IMR-90 (cell line): ENCODE measurements at regions not wholly inside any gene's neighbourhood (a gene's known extent, or its start where the extent isn't known, plus 50 kb on each side); places are given as distances from the start of the nearest gene placed in this dataset.

Experiments
- ATAC-seq: fragments of 200-7000 bp; cut with Tn5 transposase; 2 replicates; pipeline ENCODE4 v1.9.1; 2020; ENCODE audit warnings: low read depth, mild to moderate bottlenecking, moderate library complexity
- BruUV-seq: library from RNA; stranded (reverse); fragments of 400-500 nt; replicated peaks from 2 replicates; lab custom pipeline; 2021; lab: Mats Ljungman, UMichigan
- CTCF ChIA-PET: fragments of 300-600 bp; formaldehyde crosslinking; extraction: SDS; loops from one replicate; lab custom pipeline; 2021; ENCODE audit warnings: antibody characterized with exemption; lab: Yijun Ruan, JAX
- POLR2A ChIA-PET: fragments of 300-600 bp; sonication (Branson Sonifier 250); formaldehyde crosslinking; loops from one replicate; lab custom pipeline; 2022; ENCODE audit warnings: antibody characterized with exemption; ENCODE audit not compliant: unreplicated experiment; lab: Charles Lee
- DNase-seq: peaks from one replicate; pipeline ENCODE4 v3.0.0; 2013
- H2AFZ ChIP-seq: replicated peaks from 2 replicates; pipeline ENCODE3; 2013; ENCODE audit warnings: low read length, mild to moderate bottlenecking; ENCODE audit not compliant: poor library complexity
- H2AK5ac ChIP-seq: 2 replicates; pipeline ENCODE4 v1.6.1; 2013; ENCODE audit warnings: low read depth, low read length, inconsistent platforms
- H2AK9ac ChIP-seq: replicated peaks from 2 replicates; pipeline ENCODE3; 2013; ENCODE audit warnings: mild to moderate bottlenecking, low read depth, low read length, moderate library complexity; ENCODE audit not compliant: poor library complexity
- H2BK120ac ChIP-seq: 2 replicates; pipeline ENCODE4 v1.6.1; 2013; ENCODE audit warnings: low read depth, low read length, inconsistent platforms
- H2BK15ac ChIP-seq: 3 replicates; pipeline ENCODE4 v1.6.1; 2013; ENCODE audit warnings: low read depth, low read length, inconsistent platforms
- H2BK20ac ChIP-seq: 2 replicates; pipeline ENCODE4 v1.6.1; 2013; ENCODE audit warnings: low read depth, mild to moderate bottlenecking, inconsistent platforms, low read length, moderate library complexity
- H2BK5ac ChIP-seq: 2 replicates; pipeline ENCODE4 v1.6.1; 2013; ENCODE audit warnings: mild to moderate bottlenecking, low read depth, low read length, inconsistent platforms; ENCODE audit not compliant: poor library complexity, severe bottlenecking
- H3K14ac ChIP-seq: replicated peaks from 2 replicates; pipeline ENCODE4 v1.6.1; 2013; ENCODE audit warnings: low read depth, low read length, inconsistent platforms
- H3K18ac ChIP-seq: 2 replicates; pipeline ENCODE4 v1.6.1; 2013; ENCODE audit warnings: low read depth, low read length, control low read depth
- H3K23ac ChIP-seq: 2 replicates; pipeline ENCODE4 v1.6.1; 2013; ENCODE audit warnings: low read depth, low read length, inconsistent platforms
- H3K27ac ChIP-seq: 2 replicates; pipeline ENCODE4 v1.5.1; 2013; ENCODE audit warnings: mild to moderate bottlenecking, control low read depth, low read length; ENCODE audit not compliant: insufficient read depth
- H3K27me3 ChIP-seq: 2 replicates; pipeline ENCODE4 v1.6.1; 2013; ENCODE audit warnings: low read length; ENCODE audit not compliant: control insufficient read depth, insufficient read depth
- H3K36me3 ChIP-seq: 2 replicates; pipeline ENCODE4 v1.6.1; 2013; ENCODE audit warnings: low read length, mixed read lengths; ENCODE audit not compliant: control insufficient read depth, insufficient read depth
- H3K4ac ChIP-seq: 2 replicates; pipeline ENCODE4 v1.6.1; 2013; ENCODE audit warnings: low read depth, low read length, inconsistent platforms
- H3K4me1 ChIP-seq: 2 replicates; pipeline ENCODE4 v1.6.1; 2013; ENCODE audit warnings: low read length, mixed read lengths; ENCODE audit not compliant: control insufficient read depth, insufficient read depth
- H3K4me2 ChIP-seq: 2 replicates; pipeline ENCODE4 v1.6.1; 2013; ENCODE audit warnings: low read depth, mild to moderate bottlenecking, control low read depth, low read length, moderate library complexity
- H3K4me3 ChIP-seq: 2 replicates; pipeline ENCODE4 v1.5.1; 2013; ENCODE audit warnings: low read depth, mild to moderate bottlenecking, control low read depth, low read length, moderate library complexity; ENCODE audit not compliant: insufficient read depth
- H3K56ac ChIP-seq: 2 replicates; pipeline ENCODE4 v1.6.1; 2013; ENCODE audit warnings: low read length, inconsistent platforms; ENCODE audit not compliant: insufficient read depth; ENCODE audit errors: extremely low read depth
- H3K79me1 ChIP-seq, 2 experiments: 2 replicates each; pipeline ENCODE4 v1.6.1; 2013; ENCODE audit warnings: low read length in 2 of 2, inconsistent platforms in 1 of 2, low read depth in 1 of 2
- H3K9ac ChIP-seq: 2 replicates; pipeline ENCODE4 v1.6.1; 2013; ENCODE audit warnings: low read depth, low read length, control low read depth
- H3K9me1 ChIP-seq: 2 replicates; pipeline ENCODE4 v1.6.1; 2013; ENCODE audit warnings: low read length, inconsistent platforms; ENCODE audit not compliant: insufficient read depth
- H3K9me3 ChIP-seq: 2 replicates; pipeline ENCODE4 v1.6.1; 2013; ENCODE audit warnings: low read length; ENCODE audit not compliant: control insufficient read depth, insufficient read depth
- H4K20me1 ChIP-seq: 2 replicates; pipeline ENCODE4 v1.6.1; 2013; ENCODE audit warnings: low read length, inconsistent platforms; ENCODE audit not compliant: insufficient read depth
- H4K5ac ChIP-seq: 2 replicates; pipeline ENCODE4 v1.6.1; 2013; ENCODE audit warnings: mild to moderate bottlenecking, low read depth, low read length, control low read depth
- H4K8ac ChIP-seq, 2 experiments: 2 replicates each; pipeline ENCODE4 v1.6.1; 2013; ENCODE audit warnings: low read depth in 2 of 2, low read length in 2 of 2, control low read depth in 1 of 2, inconsistent platforms in 1 of 2
- H4K91ac ChIP-seq: 2 replicates; pipeline ENCODE4 v1.6.1; 2013; ENCODE audit warnings: low read depth, low read length, inconsistent platforms; ENCODE audit not compliant: insufficient read depth
- BHLHE40 ChIP-seq: fragments of 150-350 bp; IDR thresholded peaks from 2 replicates; pipeline ENCODE4 v1.6.1; 2016; ENCODE audit warnings: mild to moderate bottlenecking, low read depth, low read length
- MAZ ChIP-seq: IDR thresholded peaks from 2 replicates; pipeline ENCODE4 v1.6.1; 2012; ENCODE audit warnings: low read depth, mild to moderate bottlenecking, low read length, improper control_type of control experiment, moderate library complexity, borderline replicate concordance
- POLR2A ChIP-seq: IDR thresholded peaks from 2 replicates; pipeline ENCODE4 v1.6.1; 2012; ENCODE audit warnings: mild to moderate bottlenecking, low read depth, low read length
- RAD21 ChIP-seq: IDR thresholded peaks from 2 replicates; pipeline ENCODE4 v1.6.1; 2012; ENCODE audit warnings: low read length, improper control_type of control experiment
- WGBS, 2 experiments: methylation state at CpG; one replicate each; pipeline versions ENCODE4 v1.1.5 to v1.1.7; 2013; ENCODE audit warnings: missing lambda C conversion rate in 2 of 2; ENCODE audit not compliant: insufficient read length in 1 of 2; ENCODE audit errors: extremely low coverage in 2 of 2; 5-methylcytosine and 5-hydroxymethylcytosine counted together
- dilution Hi-C: fragments of 300-500 bp; cut with HindIII; formaldehyde crosslinking; loops from one replicate; pipeline ENCODE4 v1.14.3; 2018; ENCODE audit warnings: low sequenced_read_pairs; ENCODE audit not compliant: unreplicated experiment
- in situ Hi-C: fragments of 300-500 bp; cut with MboI; formaldehyde crosslinking; loops from 3 replicates; pipeline ENCODE4 v1.14.3; 2019; ENCODE audit warnings: low sequenced_read_pairs, inconsistent platforms, mixed read lengths
- intact Hi-C: fragments of 100-400 bp; cut with micrococcal nuclease; formaldehyde crosslinking; loops from 2 replicates; pipeline ENCODE4 v1.10.0; 2022
- TF ChIP-seq, protein P1 (sequence below): conservative IDR thresholded peaks from 2 replicates; pipeline ENCODE4 v1.5.1; 2012; ENCODE audit warnings: mild to moderate bottlenecking, low read depth, low read length, improper control_type of control experiment
- TF ChIP-seq, protein P2 (sequence below): fragments of 150-350 bp; IDR thresholded peaks from 2 replicates; pipeline ENCODE4 v1.6.1; 2016; ENCODE audit warnings: low read depth, mild to moderate bottlenecking, low read length, moderate library complexity, borderline replicate concordance

DNA sequence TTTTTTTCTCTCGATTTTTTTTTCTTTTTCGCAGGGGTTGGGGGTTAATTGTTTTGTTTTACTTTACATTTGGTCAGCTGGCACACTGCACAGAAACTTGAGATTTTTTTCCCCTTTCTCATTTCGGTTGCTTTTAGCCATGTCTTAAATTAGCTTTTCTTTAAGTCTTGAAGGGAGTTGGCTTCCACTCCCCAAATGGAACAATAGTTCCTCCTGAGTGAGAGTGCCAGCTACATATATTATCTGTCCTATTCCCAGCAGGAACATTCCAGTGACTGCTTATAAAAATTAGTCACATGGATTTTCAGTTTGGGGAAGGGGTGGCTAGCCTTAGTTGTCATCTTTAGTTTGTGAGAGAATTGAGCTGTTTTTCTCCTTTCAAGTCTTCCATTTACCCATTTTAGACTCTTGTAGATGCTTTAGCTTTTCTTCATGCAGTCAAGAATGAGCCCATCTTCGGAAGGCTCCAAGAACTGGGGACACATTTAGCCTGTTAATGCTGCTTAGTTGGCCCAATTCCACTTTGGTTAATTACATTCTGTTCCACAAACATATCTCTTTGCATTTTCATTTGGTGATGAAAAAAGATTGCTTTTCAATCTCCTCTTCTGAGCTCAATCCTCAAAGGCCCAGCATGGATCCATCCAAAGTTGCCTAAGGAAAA is 510.1 kb upstream of the CXADR start:
- ATAC-seq (no peak), DNase-seq (no peak)
- Histone ChIP-seq H3K18ac (no peak overlapping the region; the same call in 1 of the 2 replicates), H3K36me3 (no peaks in the 10 kb centered on the region), H4K8ac (peak overlapping the region; percentile 22 to 47; a peak in 1 of 4 replicates), H2BK20ac (peak overlapping the region; percentile 91), H2AFZ (no peak overlapping the region), H3K4ac (peak overlapping the region; percentile 68), H2AK5ac (no peak overlapping the region), H3K27ac (no peak overlapping the region), H2AK9ac (no peak overlapping the region), H2BK120ac (peak overlapping the region; percentile 90), H3K9ac (no peak overlapping the region), H3K4me2 (peak overlapping the region; percentile 3; the same call in 1 of the 2 replicates), H3K4me3 (no peak overlapping the region), H4K91ac (peak overlapping the region; percentile 49), H3K79me1 (no peaks in the 10 kb centered on the region), H3K27me3 (no peaks in the 10 kb centered on the region), H2BK15ac (no peak overlapping the region), H4K5ac (no peak overlapping the region), H3K23ac (peak overlapping the region; percentile 23; the same call in 1 of the 2 replicates), H3K56ac (no peak overlapping the region; the same call in 1 of the 2 replicates), H3K4me1 (no peaks in the 10 kb centered on the region; the same call in 1 of the 2 replicates), H3K9me3 (no peaks in the 10 kb centered on the region), H4K20me1 (no peaks in the 10 kb centered on the region), H3K9me1 (no peaks in the 10 kb centered on the region), H2BK5ac (no peak overlapping the region), H3K14ac (0 out of 2 replicates have a peak overlapping the region, but pooled peaks have one; percentile 67)
- no peak for TF ChIP-seq POLR2A
- TF ChIP-seq, protein P1, sequence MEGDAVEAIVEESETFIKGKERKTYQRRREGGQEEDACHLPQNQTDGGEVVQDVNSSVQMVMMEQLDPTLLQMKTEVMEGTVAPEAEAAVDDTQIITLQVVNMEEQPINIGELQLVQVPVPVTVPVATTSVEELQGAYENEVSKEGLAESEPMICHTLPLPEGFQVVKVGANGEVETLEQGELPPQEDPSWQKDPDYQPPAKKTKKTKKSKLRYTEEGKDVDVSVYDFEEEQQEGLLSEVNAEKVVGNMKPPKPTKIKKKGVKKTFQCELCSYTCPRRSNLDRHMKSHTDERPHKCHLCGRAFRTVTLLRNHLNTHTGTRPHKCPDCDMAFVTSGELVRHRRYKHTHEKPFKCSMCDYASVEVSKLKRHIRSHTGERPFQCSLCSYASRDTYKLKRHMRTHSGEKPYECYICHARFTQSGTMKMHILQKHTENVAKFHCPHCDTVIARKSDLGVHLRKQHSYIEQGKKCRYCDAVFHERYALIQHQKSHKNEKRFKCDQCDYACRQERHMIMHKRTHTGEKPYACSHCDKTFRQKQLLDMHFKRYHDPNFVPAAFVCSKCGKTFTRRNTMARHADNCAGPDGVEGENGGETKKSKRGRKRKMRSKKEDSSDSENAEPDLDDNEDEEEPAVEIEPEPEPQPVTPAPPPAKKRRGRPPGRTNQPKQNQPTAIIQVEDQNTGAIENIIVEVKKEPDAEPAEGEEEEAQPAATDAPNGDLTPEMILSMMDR, result no peak
- TF ChIP-seq BHLHE40, result no peak
- no peak for TF ChIP-seq RAD21
- no peak for TF ChIP-seq MAZ
- TF ChIP-seq, protein P2, sequence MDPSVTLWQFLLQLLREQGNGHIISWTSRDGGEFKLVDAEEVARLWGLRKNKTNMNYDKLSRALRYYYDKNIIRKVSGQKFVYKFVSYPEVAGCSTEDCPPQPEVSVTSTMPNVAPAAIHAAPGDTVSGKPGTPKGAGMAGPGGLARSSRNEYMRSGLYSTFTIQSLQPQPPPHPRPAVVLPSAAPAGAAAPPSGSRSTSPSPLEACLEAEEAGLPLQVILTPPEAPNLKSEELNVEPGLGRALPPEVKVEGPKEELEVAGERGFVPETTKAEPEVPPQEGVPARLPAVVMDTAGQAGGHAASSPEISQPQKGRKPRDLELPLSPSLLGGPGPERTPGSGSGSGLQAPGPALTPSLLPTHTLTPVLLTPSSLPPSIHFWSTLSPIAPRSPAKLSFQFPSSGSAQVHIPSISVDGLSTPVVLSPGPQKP, result no peak
- ChIA-PET CTCF (interaction anchor here (0.6 to 1.1 kb wide), 2 partner anchors 9 to 1386 kb away, joined by 3 read pairs; no protein-coding TSS in a partner anchor), POLR2A (no interaction called here)
- in situ Hi-C loops (no loop called here), intact Hi-C loops (no loop called here), dilution Hi-C loops (no loop called here)
- WGBS, 2 experiments, result no CpG with 5 or more reads among the region's 4 CpGs
- BruUV-seq, result no TSS peak
